ENCODE measurements at regions not wholly inside any gene's neighbourhood (a gene's known extent, or its start where the extent isn't known, plus 50 kb on each side); places are given as distances from the start of the nearest gene placed in this dataset.

DNA sequence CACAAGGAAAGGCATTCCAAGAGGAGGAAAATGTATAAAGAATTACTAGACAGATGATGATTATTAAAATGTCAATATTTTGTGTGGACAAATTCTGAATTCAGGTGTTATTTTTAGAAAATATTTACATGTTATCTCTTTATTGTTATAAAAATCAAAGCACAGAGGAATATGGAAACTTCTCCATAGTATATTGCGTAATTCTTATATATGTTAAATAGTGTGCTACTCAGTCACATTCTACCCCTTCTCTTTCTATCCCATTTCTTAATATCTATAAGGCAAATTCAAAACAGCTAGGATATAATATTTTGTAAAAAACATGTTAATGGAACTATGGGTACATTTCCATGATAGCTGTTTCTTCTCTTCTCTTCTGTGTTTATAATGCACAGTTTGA, 546.8 kb upstream of the FTMT start:
- no peaks in the 10 kb centered on the region for H3K9me3 ChIP-seq (ENCODE audit: control insufficient read depth, insufficient read depth, low read length)
- H3K4ac ChIP-seq (ENCODE audit: low read depth, low read length), result no peak overlapping the region
- no peak overlapping the region for H4K5ac ChIP-seq (ENCODE audit: low read depth, low read length)
- CTCF ChIA-PET, result no interaction called here
- no peak overlapping the region for H4K8ac ChIP-seq (ENCODE audit: low read depth in 2 of 2, low read length in 2 of 2)
- no CpG with 5 or more reads among the region's 1 CpG for WGBS, 2 experiments (ENCODE audit: extremely low coverage in 2 of 2, insufficient read length in 1 of 2)
- H3K9ac ChIP-seq (ENCODE audit: low read depth, low read length), result no peak overlapping the region
- dilution Hi-C loops (cut with HindIII; ENCODE audit: low sequenced_read_pairs, unreplicated experiment) (no loop called here), in situ Hi-C loops (cut with MboI; ENCODE audit: low sequenced_read_pairs) (no loop called here), intact Hi-C loops (cut with micrococcal nuclease) (no loop called here)
- H3K9me1 ChIP-seq (ENCODE audit: insufficient read depth, low read length), result no peaks in the 10 kb centered on the region
- H4K91ac ChIP-seq (ENCODE audit: insufficient read depth, low read depth, low read length), result no peak overlapping the region
- H3K14ac ChIP-seq (replicated peaks; ENCODE audit: low read depth, low read length), result no peak overlapping the region
- no peak overlapping the region for H3K18ac ChIP-seq (ENCODE audit: low read depth, low read length)
- H3K27me3 ChIP-seq (ENCODE audit: control insufficient read depth, insufficient read depth, low read length), result no peaks in the 10 kb centered on the region
- TF ChIP-seq CEBPB (IDR thresholded peaks at IDR 0.05; ENCODE audit: low read depth, low read length) (peak; percentile 80), SMC3 (IDR thresholded peaks at IDR 0.05; ENCODE audit: low read depth, low read length) (no peak), FOS (IDR thresholded peaks at IDR 0.05; ENCODE audit: low read depth, low read length) (no peak)
- TF ChIP-seq, protein P1, sequence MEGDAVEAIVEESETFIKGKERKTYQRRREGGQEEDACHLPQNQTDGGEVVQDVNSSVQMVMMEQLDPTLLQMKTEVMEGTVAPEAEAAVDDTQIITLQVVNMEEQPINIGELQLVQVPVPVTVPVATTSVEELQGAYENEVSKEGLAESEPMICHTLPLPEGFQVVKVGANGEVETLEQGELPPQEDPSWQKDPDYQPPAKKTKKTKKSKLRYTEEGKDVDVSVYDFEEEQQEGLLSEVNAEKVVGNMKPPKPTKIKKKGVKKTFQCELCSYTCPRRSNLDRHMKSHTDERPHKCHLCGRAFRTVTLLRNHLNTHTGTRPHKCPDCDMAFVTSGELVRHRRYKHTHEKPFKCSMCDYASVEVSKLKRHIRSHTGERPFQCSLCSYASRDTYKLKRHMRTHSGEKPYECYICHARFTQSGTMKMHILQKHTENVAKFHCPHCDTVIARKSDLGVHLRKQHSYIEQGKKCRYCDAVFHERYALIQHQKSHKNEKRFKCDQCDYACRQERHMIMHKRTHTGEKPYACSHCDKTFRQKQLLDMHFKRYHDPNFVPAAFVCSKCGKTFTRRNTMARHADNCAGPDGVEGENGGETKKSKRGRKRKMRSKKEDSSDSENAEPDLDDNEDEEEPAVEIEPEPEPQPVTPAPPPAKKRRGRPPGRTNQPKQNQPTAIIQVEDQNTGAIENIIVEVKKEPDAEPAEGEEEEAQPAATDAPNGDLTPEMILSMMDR (conservative IDR thresholded peaks at IDR 0.05; ENCODE audit: low read depth, low read length), result no peak
- TF ChIP-seq, protein P2, sequence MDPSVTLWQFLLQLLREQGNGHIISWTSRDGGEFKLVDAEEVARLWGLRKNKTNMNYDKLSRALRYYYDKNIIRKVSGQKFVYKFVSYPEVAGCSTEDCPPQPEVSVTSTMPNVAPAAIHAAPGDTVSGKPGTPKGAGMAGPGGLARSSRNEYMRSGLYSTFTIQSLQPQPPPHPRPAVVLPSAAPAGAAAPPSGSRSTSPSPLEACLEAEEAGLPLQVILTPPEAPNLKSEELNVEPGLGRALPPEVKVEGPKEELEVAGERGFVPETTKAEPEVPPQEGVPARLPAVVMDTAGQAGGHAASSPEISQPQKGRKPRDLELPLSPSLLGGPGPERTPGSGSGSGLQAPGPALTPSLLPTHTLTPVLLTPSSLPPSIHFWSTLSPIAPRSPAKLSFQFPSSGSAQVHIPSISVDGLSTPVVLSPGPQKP (IDR thresholded peaks at IDR 0.05; ENCODE audit: borderline replicate concordance, low read depth, low read length), result no peak
- H3K4me2 ChIP-seq (ENCODE audit: low read depth, low read length), result no peak overlapping the region
- no peak overlapping the region for H2BK15ac ChIP-seq (ENCODE audit: low read depth, low read length)
- no peak overlapping the region for H2BK5ac ChIP-seq (ENCODE audit: low read depth, low read length, poor library complexity, severe bottlenecking)
- no peaks in the 10 kb centered on the region for H3K36me3 ChIP-seq (ENCODE audit: control insufficient read depth, insufficient read depth, low read length)
- H2AK5ac ChIP-seq (ENCODE audit: low read depth, low read length), result no peak overlapping the region
- ATAC-seq (ENCODE audit: low read depth) (no peak), DNase-seq (no peak)
- H2AFZ ChIP-seq (replicated peaks; ENCODE audit: low read length, poor library complexity), result no peak overlapping the region
- no peak overlapping the region for H3K4me3 ChIP-seq (ENCODE audit: insufficient read depth, low read depth, low read length)
- H3K79me1 ChIP-seq (ENCODE audit: low read depth in 1 of 2, low read length in 2 of 2), result no peaks in the 10 kb centered on the region
- no peak overlapping the region for H2BK120ac ChIP-seq (ENCODE audit: low read depth, low read length)
- no peak overlapping the region for H2AK9ac ChIP-seq (replicated peaks; ENCODE audit: low read depth, low read length, poor library complexity)
- BruUV-seq (replicated peaks), result no TSS peak
- H3K4me1 ChIP-seq (ENCODE audit: control insufficient read depth, insufficient read depth, low read length), result no peaks in the 10 kb centered on the region
- no peaks in the 10 kb centered on the region for H4K20me1 ChIP-seq (ENCODE audit: insufficient read depth, low read length)
- H2BK20ac ChIP-seq (ENCODE audit: low read depth, low read length), result no peak overlapping the region
- no peak overlapping the region for H3K23ac ChIP-seq (ENCODE audit: low read depth, low read length)
- no peak overlapping the region for H3K56ac ChIP-seq (ENCODE audit: extremely low read depth, insufficient read depth, low read length)
- POLR2A ChIA-PET (ENCODE audit: unreplicated experiment), result no interaction called here
- H3K27ac ChIP-seq (ENCODE audit: insufficient read depth, low read length), result no peak overlapping the region

Measured in IMR-90 (cell line).